GM19328 (cell line): ENCODE measurements at regions not wholly inside any gene's neighbourhood (a gene's known extent, or its start where the extent isn't known, plus 50 kb on each side); places are given as distances from the start of the nearest gene placed in this dataset.

Source experiments
- ATAC-seq: cut with Tn5 transposase; IDR thresholded peaks from one replicate; pipeline ENCODE4 v1.9.1; 2021; ENCODE audit warnings: mild to moderate bottlenecking, moderate library complexity; ENCODE audit not compliant: unreplicated experiment

GRCh38 chr11:92276773-92277172 lies 52.2 kb downstream of the FAT3 start:
- no peak for ATAC-seq

- no peak for ATAC-seq
Observed at GRCh38 chr11:92277871-92278270, 53.3 kb downstream of the FAT3 start.

GRCh38 chr11:92278791-92279433 lies 54.3 kb downstream of the FAT3 start:
- ATAC-seq: no peak

DNA sequence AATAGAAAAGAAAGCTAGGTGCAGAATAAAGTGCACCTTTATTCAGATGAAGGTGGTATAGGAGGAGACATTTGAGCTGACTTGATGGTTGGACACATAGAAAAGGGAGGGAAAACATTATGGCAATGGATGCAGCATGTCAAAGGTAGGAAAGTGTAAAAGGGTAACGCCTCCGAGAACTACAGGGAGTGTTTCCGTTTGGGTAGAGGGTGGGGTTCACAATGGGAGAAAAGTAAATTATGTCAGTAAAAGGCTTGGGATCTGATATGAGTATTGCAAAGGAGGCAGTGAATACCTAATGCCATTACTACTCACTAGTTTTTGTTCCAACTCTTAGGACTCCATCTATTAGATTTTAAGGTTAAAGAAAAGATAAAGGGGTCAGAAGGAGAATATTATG lies 59.5 kb downstream of the FAT3 start:
- ATAC-seq: no peak

- no peak for ATAC-seq
Observed at GRCh38 chr11:92284558-92284957, 59.9 kb downstream of the FAT3 start.

- no peak for ATAC-seq
Observed at GRCh38 chr11:92285776-92286175, 61.2 kb downstream of the FAT3 start.

DNA sequence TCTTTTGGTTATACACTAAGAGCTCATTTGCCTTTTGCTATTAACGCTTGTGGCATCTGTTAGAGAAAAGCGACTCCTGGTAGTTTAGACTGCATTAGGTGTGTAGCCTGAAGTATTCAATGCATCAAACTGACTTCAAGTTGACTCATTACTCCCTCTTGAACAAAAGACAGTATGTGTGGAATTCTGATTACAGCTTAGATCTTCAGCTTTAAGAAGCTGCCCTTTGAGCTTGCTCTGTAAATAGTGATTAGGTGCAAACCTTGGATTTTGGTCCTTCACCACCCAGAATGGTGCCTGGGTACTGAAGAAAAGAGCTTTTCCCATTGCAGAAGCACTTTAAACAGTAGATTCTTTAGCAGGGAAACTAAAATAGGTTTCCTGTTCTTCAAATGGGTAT lies 62.1 kb downstream of the FAT3 start:
- ATAC-seq: no peak

DNA sequence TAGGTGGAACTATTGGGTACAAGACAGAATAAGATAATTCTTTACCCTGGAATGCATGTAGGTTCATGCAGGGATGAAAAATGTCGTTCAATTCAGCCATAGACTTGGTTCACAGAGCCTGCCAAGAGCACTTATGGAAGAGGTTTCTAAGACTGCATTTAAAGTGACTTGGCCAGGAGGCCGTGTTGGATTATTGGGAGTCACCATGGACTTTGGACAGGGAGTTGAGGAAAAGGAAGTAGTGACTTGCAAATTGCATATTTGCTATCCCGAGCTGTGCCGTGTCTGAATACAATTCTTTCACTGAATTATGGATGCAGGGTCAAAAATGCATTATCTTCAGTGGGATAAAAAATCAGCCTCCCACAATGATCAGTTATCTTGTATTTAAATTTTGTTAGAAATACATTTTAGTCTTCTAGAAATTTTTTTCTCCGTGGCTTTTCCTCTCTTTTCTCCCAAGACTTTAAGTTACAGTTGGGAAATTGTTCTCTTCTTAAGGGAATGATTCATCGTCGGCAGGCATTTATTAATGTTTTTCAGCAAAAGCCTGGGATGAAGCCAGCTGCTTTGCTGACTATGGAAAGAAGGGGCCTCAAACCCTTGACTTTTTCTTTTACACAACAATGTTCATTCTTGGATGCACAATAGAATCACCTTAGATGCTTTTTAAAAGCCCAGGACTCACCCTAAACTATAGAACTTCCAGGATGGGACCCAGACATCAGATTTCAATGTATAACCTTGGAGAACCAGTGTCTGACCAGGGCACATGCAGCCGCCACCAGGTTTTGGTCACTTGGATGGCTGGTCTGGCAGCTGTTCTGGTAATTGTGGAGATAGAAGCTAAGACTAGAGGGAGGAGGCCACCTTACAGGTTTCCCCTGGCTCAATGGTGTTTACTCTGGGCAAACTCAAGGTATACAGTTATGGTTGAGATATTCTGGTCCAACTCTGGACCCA lies 70.8 kb downstream of the FAT3 start:
- no peak for ATAC-seq

- ATAC-seq: no peak
Observed at GRCh38 chr11:92296138-92296515, 71.5 kb downstream of the FAT3 start.

GRCh38 chr11:92297567-92298553 lies 73.2 kb downstream of the FAT3 start:
- ATAC-seq: no peak

- no peak for ATAC-seq
Observed at GRCh38 chr11:92300876-92301275, 76.3 kb downstream of the FAT3 start.

- no peak for ATAC-seq
Observed at GRCh38 chr11:92302770-92303169, 78.2 kb downstream of the FAT3 start.

DNA sequence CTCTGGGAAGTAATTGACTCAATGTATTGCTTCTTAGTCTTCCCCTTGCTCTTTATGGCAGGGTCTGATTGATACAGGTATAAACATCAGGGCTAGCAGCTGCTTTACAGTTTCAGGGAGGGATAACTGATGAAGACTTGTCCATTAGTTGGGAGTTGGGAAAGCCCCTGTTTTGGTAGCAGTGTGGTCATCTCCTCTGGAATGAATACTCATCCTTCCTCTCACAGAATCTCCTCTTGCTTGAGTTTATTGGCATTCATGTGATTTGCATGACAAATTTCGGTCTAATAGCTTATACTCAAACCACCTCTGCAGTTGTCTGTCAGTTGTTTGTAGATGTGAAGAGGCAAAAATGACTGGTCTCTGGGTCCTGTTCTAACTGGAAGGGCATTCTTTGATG lies 79.7 kb downstream of the FAT3 start:
- no peak for ATAC-seq

DNA sequence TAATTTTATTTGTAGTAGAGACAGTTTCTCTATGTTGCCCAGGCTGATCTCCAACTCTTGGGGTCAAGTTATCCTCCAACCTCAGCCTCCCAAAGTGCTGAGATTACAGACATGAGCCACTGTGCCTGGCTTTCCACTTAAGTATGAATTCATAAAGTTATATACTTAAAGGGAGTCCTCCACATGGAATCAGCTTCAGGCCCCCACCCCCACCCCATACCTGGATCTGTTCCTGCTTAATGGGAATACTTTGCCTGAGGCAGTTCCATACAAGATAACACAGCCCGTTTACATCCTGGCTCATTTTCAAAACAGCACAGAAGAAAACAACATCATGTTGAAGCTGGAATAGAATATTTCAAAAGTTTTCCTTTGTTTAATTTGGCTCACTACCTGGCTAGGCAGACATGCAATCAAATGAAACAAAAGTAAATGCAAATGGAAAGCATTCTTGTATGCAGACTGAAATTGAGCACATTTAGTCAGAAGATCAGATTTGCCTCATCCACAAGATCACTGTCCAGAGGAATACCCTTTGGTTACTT lies 82.4 kb downstream of the FAT3 start:
- ATAC-seq: no peak

DNA sequence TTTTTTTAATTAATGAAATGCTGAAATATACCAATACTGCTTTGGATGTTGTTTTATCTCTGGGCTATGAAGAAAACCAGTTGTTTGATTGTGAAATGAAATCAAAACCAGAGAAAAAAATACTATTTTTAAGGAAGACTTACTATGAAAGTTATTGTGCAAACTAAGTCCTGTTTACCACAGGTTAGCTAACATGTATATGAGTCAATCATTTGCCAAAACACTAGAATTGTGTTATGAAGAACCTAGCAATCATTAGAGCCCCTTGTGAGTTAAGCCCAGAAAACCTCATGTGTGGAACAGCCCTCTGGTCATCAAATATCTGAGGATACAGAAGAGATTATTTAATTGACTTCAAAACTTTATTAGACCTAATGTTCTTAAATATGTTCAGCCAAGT lies 83.7 kb downstream of the FAT3 start:
- ATAC-seq: no peak

DNA sequence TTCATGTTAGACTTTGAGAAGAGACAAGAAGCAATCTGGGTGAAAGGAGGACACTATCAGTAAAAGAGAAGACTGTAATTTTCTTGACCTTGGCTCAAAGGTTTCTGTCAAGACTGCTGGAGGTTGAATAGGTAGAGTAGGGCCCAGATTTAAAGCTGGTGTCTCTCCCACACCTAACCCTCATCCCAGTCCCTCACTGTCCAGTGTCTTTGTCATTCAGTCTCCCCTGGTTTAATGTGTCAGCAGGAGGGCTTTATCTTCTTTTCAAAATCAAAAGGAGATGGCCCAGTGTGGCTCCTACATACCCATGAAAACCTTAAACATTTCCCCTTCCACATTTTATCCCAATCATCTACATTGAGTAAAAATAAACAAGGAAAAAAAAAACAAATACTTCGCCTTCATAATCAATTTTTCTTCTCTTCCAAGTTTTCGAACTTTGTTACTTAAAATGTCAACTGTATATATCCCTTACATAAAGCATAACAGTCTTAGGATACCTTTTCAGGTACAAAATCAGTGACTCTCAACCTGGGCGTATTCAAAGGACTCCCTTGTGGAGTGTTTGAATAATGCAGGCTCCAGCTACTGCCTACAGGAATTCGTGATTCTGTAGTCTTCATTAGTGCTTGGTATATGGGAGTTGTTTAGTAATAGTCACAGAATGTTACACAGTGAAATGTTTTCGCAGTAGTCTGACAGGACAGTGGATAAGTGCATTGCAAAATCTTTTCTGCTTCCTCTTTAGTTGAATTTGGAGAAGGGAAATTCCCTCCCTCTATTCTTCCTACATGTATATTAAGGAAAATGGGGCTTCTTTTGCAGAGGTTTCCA lies 87.2 kb downstream of the FAT3 start:
- ATAC-seq: no peak

DNA sequence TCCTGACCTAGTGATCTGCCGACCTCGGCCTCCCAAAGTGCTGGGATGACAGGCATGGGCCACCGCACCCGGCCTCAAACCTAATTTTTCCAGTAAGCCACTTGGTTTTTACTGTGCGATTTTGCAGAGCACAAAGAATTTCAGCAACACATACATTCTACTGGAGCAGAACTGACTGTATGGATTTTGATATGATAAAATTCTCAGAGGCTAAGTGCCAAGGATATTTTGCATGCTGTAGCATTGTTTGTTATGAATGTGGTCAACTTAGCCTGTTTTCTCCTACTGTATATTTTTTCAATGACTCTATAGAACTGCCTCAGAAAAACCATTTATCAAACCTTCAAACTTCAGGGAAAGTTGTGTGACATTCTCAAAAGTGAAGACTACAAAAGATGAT lies 89.2 kb downstream of the FAT3 start:
- ATAC-seq: no peak

- ATAC-seq: no peak
Observed at GRCh38 chr11:92314499-92314898, 89.9 kb downstream of the FAT3 start.

DNA sequence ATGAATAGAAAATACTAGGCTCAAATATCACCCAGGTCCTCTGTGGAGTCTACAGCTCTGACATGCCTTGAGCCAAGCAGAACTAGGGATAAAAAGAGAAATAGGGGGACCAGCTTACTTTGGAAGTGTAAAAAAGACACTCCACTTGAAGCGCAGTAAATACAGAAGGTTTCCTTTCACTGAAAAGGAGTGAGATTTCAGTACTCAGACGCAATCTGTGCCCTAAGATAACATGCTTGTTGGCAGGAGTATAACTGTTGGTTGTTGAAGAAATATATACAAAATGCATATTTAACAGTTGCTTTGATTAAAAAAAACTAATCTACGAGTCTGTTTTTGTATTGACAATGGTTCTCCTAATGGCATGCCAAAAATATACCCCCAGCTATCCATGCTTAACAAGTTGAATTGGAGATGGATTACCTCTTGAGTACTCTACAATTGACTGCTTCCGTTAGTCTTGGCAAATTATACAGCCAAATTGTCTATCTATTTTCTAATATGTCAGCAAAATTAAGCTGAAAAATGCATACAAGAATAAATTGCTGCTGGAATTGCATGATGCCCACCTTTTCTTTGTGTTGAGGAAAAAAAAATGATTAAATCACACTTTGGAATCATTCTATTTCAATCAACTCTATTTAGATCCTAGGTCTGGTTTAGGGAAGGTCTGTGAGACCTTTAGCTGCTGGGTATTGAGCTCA lies 91.6 kb downstream of the FAT3 start:
- no peak for ATAC-seq
